ENCODE measurements at regions not wholly inside any gene's neighbourhood (a gene's known extent, or its start where the extent isn't known, plus 50 kb on each side); places are given as distances from the start of the nearest gene placed in this dataset. TPM values are rescaled to one million over a fixed set of nuclear protein-coding genes. Genes with fewer than 3 reads are reported as not detected.

GRCh38 chr12:29086325-29087271, 62.5 kb upstream of the FAR2 start:
- no peak for DNase-seq
- H3K4me3 ChIP-seq (replicated peaks in 1 of 3): no peak overlapping the region
- intact Hi-C loops (cut with DNase I): no loop called here
- WGBS, 2 donors: 62 to 75% methylated on average over 7 of the region's 9 CpGs
- H3K9me3 ChIP-seq: no peaks in the 10 kb centered on the region
- no peaks in the 10 kb centered on the region for H3K27me3 ChIP-seq
- no peak overlapping the region for H3K27ac ChIP-seq
- TF ChIP-seq POLR2A (IDR thresholded peaks at IDR 0.05): no peak
- TF ChIP-seq CTCF (IDR thresholded peaks at IDR 0.05): no peak
- no peaks in the 10 kb centered on the region for H3K36me3 ChIP-seq
- H3K4me1 ChIP-seq: no peaks in the 10 kb centered on the region

GRCh38 chr12:29088611-29089219, 60.4 kb upstream of the FAR2 start:
- Histone ChIP-seq H3K4me1 (no peaks in the 10 kb centered on the region), H3K36me3 (no peaks in the 10 kb centered on the region), H3K4me3 (replicated peaks in 1 of 3) (no peak overlapping the region), H3K27me3 (no peaks in the 10 kb centered on the region), H3K27ac (no peak overlapping the region), H3K9me3 (no peaks in the 10 kb centered on the region)
- no peak for DNase-seq
- TF ChIP-seq POLR2A (IDR thresholded peaks at IDR 0.05): no peak
- TF ChIP-seq CTCF (IDR thresholded peaks at IDR 0.05): peak in 1 of 6 experiments; percentile 18
- intact Hi-C loops (cut with DNase I): no loop called here

Small RNA genes in the stretch of these regions (small RNA-seq; reads per million reads assigned to genes)
- not detected for gene AC024255.1
